ENCODE measurements at regions not wholly inside any gene's neighbourhood (a gene's known extent, or its start where the extent isn't known, plus 50 kb on each side); places are given as distances from the start of the nearest gene placed in this dataset.
A peak's percentile ranks its signal among the peaks of the same experiment; 100 is the strongest.

DNA sequence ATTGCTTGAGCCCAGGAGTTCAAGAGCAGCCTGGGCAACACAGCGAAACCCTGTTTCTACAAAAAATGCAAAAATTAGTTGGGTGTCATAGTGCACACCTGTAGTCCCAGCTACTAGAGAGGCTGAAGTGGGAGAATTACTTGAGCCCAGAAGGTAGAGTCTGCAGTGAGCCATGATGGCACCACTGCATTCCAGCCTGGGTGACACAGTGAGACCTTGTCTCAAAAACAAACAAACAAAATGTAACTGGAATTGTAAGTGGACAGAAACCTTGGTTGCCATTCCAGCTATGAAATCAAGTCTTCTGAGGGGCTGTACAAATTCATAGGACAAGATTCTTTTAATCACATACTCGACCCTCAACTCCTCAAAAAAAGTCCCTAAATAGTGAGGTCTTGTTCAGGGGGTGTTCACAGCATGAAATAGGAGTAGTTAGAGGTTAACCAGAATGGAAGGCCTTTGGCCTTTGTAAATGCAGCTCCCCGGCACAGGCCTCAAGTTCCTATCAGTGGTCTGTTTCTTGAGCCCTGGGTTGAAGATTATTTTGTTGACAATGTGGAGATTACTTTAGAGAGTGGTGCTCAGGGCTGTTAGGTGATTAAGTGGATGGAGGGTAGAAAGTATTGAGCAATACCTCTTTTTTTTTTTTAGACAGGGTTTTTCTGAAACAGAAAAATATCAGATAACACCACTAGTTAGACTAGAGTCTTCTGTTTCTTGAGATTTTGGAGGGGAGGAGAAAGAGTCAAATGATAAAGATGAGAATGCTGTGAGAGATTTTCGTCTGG lies 138.7 kb upstream of the ZNF648 start (continued):
- TF ChIP-seq HINFP (tag; conservative IDR thresholded peaks at IDR 0.05; ENCODE audit: low read depth), result no peak
- no peak for TF ChIP-seq E4F1 (CRISPR knock-in tag; IDR thresholded peaks at IDR 0.05; ENCODE audit: borderline replicate concordance)
- no peak for TF ChIP-seq CSDE1 (IDR thresholded peaks at IDR 0.05)
- TF ChIP-seq, protein P1, sequence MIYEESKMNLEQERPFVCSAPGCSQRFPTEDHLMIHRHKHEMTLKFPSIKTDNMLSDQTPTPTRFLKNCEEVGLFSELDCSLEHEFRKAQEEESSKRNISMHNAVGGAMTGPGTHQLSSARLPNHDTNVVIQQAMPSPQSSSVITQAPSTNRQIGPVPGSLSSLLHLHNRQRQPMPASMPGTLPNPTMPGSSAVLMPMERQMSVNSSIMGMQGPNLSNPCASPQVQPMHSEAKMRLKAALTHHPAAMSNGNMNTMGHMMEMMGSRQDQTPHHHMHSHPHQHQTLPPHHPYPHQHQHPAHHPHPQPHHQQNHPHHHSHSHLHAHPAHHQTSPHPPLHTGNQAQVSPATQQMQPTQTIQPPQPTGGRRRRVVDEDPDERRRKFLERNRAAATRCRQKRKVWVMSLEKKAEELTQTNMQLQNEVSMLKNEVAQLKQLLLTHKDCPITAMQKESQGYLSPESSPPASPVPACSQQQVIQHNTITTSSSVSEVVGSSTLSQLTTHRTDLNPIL (CRISPR knock-in tag; IDR thresholded peaks at IDR 0.05), result no peak
- no peak for TF ChIP-seq ZBTB34 (CRISPR knock-in tag; IDR thresholded peaks at IDR 0.05)
- TF ChIP-seq MTA2 (IDR thresholded peaks at IDR 0.05; ENCODE audit: low read depth), result peak; percentile 86
- no peak for TF ChIP-seq ASH1L (IDR thresholded peaks at IDR 0.05; ENCODE audit: borderline replicate concordance, low read depth, partially characterized antibody)
- TF ChIP-seq MCM5 (IDR thresholded peaks at IDR 0.05; ENCODE audit: low read depth), result no peak
- no peak; the same call in 1 of the 2 replicates for TF ChIP-seq CREB1 (IDR thresholded peaks at IDR 0.05)
- no peak for TF ChIP-seq CREB1 (CRISPR knock-in tag; IDR thresholded peaks at IDR 0.05)
- TF ChIP-seq NR2C2 (CRISPR knock-in tag; IDR thresholded peaks at IDR 0.05), result no peak
- peak; percentile 65 for TF ChIP-seq NR2C2 (tag; IDR thresholded peaks at IDR 0.05)
- no peak for TF ChIP-seq SP2 (IDR thresholded peaks at IDR 0.05; ENCODE audit: extremely low read depth, low read depth, low read length, poor library complexity, severe bottlenecking)
- TF ChIP-seq ZNF274 (IDR thresholded peaks at IDR 0.05; ENCODE audit: borderline replicate concordance, low read depth, low read length), result no peak
- TF ChIP-seq, protein P2, sequence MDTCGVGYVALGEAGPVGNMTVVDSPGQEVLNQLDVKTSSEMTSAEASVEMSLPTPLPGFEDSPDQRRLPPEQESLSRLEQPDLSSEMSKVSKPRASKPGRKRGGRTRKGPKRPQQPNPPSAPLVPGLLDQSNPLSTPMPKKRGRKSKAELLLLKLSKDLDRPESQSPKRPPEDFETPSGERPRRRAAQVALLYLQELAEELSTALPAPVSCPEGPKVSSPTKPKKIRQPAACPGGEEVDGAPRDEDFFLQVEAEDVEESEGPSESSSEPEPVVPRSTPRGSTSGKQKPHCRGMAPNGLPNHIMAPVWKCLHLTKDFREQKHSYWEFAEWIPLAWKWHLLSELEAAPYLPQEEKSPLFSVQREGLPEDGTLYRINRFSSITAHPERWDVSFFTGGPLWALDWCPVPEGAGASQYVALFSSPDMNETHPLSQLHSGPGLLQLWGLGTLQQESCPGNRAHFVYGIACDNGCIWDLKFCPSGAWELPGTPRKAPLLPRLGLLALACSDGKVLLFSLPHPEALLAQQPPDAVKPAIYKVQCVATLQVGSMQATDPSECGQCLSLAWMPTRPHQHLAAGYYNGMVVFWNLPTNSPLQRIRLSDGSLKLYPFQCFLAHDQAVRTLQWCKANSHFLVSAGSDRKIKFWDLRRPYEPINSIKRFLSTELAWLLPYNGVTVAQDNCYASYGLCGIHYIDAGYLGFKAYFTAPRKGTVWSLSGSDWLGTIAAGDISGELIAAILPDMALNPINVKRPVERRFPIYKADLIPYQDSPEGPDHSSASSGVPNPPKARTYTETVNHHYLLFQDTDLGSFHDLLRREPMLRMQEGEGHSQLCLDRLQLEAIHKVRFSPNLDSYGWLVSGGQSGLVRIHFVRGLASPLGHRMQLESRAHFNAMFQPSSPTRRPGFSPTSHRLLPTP (IDR thresholded peaks at IDR 0.05; ENCODE audit: borderline replicate concordance, extremely low read depth, insufficient read length), result no peak
- peak; percentile 75 for TF ChIP-seq ZFX (CRISPR knock-in tag; IDR thresholded peaks at IDR 0.05)
- TF ChIP-seq ZNF644 (tag; IDR thresholded peaks at IDR 0.05; ENCODE audit: low read depth), result peak; percentile 65; the same call in 1 of the 2 replicates
- no peak for TF ChIP-seq ZNF41 (CRISPR knock-in tag; conservative IDR thresholded peaks at IDR 0.05)

Measured in K562 (cell line).